Transverse colon (tissue), 4 donors: ENCODE measurements at regions not wholly inside any gene's neighbourhood (a gene's known extent, or its start where the extent isn't known, plus 50 kb on each side); places are given as distances from the start of the nearest gene placed in this dataset.

Experiments
- DNase-seq: peaks from one replicate; pipeline ENCODE4 v3.0.0-alpha.2; 2019
- H3K27ac ChIP-seq, 4 donors: fragments of 200-600 bp; sonication (generic); 2 replicates each; pipeline ENCODE4 v1.5.1; 2016 to 2018; ENCODE audit warnings: inconsistent platforms in 4 of 4
- H3K27me3 ChIP-seq: fragments of 200-600 bp; sonication (generic); 2 replicates; pipeline ENCODE4 v1.5.1; 2017; ENCODE audit warnings: inconsistent platforms
- H3K36me3 ChIP-seq, 4 donors: fragments of 200-600 bp; sonication (generic); 2 replicates each; pipeline ENCODE4 v1.5.1; 2017 to 2019; ENCODE audit warnings: inconsistent platforms in 4 of 4
- H3K4me1 ChIP-seq, 4 donors: fragments of 200-600 bp; sonication (generic); 2 replicates each; pipeline ENCODE4 v1.5.1; 2017 to 2020; ENCODE audit warnings: inconsistent platforms in 4 of 4
- H3K4me3 ChIP-seq, 4 donors: fragments of 200-600 bp; sonication (generic); 1 replicate in 1 of 4; 2 replicates in 3 of 4; pipeline versions ENCODE4 v1.5.1 to v1.6.1; 2017 to 2019; ENCODE audit warnings: inconsistent platforms in 4 of 4
- H3K9me3 ChIP-seq, 2 donors: fragments of 200-600 bp; sonication (generic); 2 replicates each; pipeline ENCODE4 v1.5.1; 2017 to 2019; ENCODE audit warnings: inconsistent platforms in 2 of 2
- EP300 ChIP-seq: sonication (generic); formaldehyde crosslinking; IDR thresholded peaks from one replicate; pipeline ENCODE4 v1.6.1; 2017; ENCODE audit warnings: antibody characterized with exemption, low read depth
- POLR2A ChIP-seq: fragments of 450-650 bp; IDR thresholded peaks from one replicate; pipeline ENCODE4 v1.6.1; 2016; ENCODE audit warnings: antibody characterized with exemption, mild to moderate bottlenecking, moderate library complexity
- POLR2AphosphoS5 ChIP-seq, 3 donors: sonication (generic); formaldehyde crosslinking; IDR thresholded peaks; one replicate each; pipeline ENCODE4 v1.6.1; 2016; ENCODE audit warnings: antibody characterized with exemption in 3 of 3
- WGBS, 2 donors: methylation state at CpG; one replicate each; pipeline ENCODE4 v1.1.5; 2018; ENCODE audit warnings: low coverage in 1 of 2; 5-methylcytosine and 5-hydroxymethylcytosine counted together
- in situ Hi-C, 4 donors: fragments of 200-750 bp; cut with MboI; loops; one replicate each; pipeline versions ENCODE4 v1.15.0 to v1.15.1; 2017; ENCODE audit warnings: low sequenced_read_pairs in 3 of 4, low pct_ligation_motif_present in 1 of 4, low pct_unique_long_range_greater_than_20kb in 1 of 4
- intact Hi-C: fragments of 100-400 bp; cut with DNase I; formaldehyde crosslinking; loops from one replicate; pipeline ENCODE4 v1.15.1; 2023; ENCODE audit warnings: low total_unique reads
- TF ChIP-seq, protein P1 (sequence below), 5 experiments: fragments of 200-600 bp in 3 of 5; fragments of 450-650 bp in 2 of 5; sonication (generic) in 3 of 5; IDR thresholded peaks; 1 replicate in 2 of 5; 2 replicates in 3 of 5; pipeline ENCODE4 v1.5.1; 2016 to 2017; ENCODE audit warnings: antibody characterized with exemption in 5 of 5, inconsistent platforms in 3 of 5, mild to moderate bottlenecking in 2 of 5, moderate library complexity in 1 of 5

DNA sequence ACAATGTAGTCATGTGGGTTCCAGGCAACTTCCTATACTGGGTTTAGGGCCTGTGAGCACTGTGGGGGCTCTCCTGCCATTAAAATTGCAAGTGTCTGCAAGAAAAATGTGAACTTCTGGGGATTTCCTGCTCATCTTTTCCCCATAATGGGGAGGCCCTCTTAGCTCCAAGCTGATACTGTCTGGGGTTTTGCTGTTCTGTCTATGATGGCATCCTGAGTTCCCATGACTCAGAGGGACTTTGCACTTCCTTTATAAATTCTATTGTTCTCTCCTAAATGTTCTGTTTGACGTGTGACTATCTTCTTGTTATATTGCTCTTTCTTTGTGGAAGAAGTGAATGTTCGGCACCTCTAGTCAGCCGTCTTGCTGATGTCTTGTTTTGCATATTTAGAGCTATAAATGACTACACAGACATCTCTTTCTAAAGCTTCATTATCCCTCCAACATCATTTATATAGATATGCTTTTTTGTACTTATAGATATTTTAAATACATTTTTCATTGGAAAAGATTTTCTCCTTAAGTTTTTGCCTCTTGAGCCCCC lies 465.8 kb downstream of the NAF1 start:
- in situ Hi-C loops (no loop called here), intact Hi-C loops (no loop called here)
- no peaks in the 10 kb centered on the region for H3K9me3 ChIP-seq
- WGBS, 2 donors, result 36 to 69% methylated on average over 3 of the region's 3 CpGs
- H3K36me3 ChIP-seq, result no peaks in the 10 kb centered on the region
- no peak for TF ChIP-seq EP300
- TF ChIP-seq POLR2AphosphoS5 (IDR thresholded peaks at IDR 0.05), result no peak
- TF ChIP-seq POLR2A, result no peak
- TF ChIP-seq, protein P1, sequence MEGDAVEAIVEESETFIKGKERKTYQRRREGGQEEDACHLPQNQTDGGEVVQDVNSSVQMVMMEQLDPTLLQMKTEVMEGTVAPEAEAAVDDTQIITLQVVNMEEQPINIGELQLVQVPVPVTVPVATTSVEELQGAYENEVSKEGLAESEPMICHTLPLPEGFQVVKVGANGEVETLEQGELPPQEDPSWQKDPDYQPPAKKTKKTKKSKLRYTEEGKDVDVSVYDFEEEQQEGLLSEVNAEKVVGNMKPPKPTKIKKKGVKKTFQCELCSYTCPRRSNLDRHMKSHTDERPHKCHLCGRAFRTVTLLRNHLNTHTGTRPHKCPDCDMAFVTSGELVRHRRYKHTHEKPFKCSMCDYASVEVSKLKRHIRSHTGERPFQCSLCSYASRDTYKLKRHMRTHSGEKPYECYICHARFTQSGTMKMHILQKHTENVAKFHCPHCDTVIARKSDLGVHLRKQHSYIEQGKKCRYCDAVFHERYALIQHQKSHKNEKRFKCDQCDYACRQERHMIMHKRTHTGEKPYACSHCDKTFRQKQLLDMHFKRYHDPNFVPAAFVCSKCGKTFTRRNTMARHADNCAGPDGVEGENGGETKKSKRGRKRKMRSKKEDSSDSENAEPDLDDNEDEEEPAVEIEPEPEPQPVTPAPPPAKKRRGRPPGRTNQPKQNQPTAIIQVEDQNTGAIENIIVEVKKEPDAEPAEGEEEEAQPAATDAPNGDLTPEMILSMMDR (IDR thresholded peaks at IDR 0.05), result no peak
- H3K4me3 ChIP-seq, result no peak overlapping the region
- DNase-seq, result no peak
- no peak overlapping the region for H3K27ac ChIP-seq
- no peaks in the 10 kb centered on the region for H3K27me3 ChIP-seq
- no peaks in the 10 kb centered on the region for H3K4me1 ChIP-seq

DNA sequence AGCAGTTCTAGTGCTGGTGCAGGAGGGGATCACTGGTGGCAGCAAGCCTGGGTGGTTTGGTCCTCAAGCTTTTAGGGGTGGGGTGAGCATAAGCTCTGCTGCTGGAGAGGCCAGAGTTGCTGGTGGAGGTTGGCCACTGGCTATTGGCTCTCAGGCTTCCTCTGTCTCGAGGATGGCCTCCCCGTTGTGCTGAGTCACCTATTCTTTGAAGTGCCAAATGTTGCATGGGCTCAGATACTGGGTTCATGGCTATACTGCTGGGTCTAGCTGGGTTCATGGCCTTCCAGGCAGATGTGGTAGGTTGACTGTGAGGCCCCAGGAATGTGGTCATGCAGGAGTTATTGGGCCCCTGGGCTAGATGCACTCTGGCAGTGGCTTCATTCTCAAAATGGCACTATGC lies 466.3 kb downstream of the NAF1 start:
- Histone ChIP-seq H3K27me3 (no peaks in the 10 kb centered on the region), H3K36me3 (no peaks in the 10 kb centered on the region), H3K4me3 (no peak overlapping the region), H3K4me1 (no peaks in the 10 kb centered on the region), H3K9me3 (peaks cover 0 to 2% of the 10 kb centered on the region in 2 donors), H3K27ac (no peak overlapping the region)
- TF ChIP-seq EP300 (no peak), POLR2AphosphoS5 (IDR thresholded peaks at IDR 0.05) (no peak), POLR2A (no peak)
- TF ChIP-seq, protein P1 (IDR thresholded peaks at IDR 0.05), result no peak
- no peak for DNase-seq
- 70% methylated on average over 2 of the region's 2 CpGs; no CpG with 5 or more reads in 1 of the 2 donors for WGBS, 2 donors
- in situ Hi-C loops, result no loop called here
- intact Hi-C loops, result no loop called here

DNA sequence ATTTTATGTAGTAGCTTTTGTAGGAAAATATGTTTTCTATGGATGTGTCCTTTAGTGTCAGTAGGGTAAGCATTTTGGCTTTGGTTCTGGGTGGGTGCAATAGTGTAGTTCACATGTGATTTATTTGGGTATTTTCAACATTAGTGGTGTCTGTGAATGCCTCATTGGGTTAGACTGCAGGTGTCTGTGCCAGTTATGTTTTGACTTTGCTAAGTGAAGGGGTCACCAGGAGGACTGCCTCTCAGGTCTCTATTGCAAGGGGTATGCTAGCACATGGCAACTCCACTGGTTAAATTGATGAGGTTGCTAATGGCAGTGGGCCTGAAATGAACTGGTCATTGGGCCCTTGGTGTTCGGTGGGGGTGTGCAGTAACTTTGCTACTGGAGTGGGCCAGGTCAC lies 467.1 kb downstream of the NAF1 start:
- no peak overlapping the region for H3K4me3 ChIP-seq
- no peaks in the 10 kb centered on the region for H3K4me1 ChIP-seq
- intact Hi-C loops (no loop called here), in situ Hi-C loops (no loop called here)
- no peak for DNase-seq
- no peak overlapping the region for H3K27ac ChIP-seq
- 100% methylated on average over 1 of the region's 1 CpG; no CpG with 5 or more reads in 1 of the 2 donors for WGBS, 2 donors
- TF ChIP-seq EP300 (no peak), POLR2A (no peak), POLR2AphosphoS5 (IDR thresholded peaks at IDR 0.05) (no peak)
- TF ChIP-seq, protein P1 (IDR thresholded peaks at IDR 0.05), result no peak
- peaks cover 0 to 3% of the 10 kb centered on the region in 2 donors for H3K9me3 ChIP-seq
- H3K36me3 ChIP-seq, result no peaks in the 10 kb centered on the region
- H3K27me3 ChIP-seq, result no peaks in the 10 kb centered on the region

DNA sequence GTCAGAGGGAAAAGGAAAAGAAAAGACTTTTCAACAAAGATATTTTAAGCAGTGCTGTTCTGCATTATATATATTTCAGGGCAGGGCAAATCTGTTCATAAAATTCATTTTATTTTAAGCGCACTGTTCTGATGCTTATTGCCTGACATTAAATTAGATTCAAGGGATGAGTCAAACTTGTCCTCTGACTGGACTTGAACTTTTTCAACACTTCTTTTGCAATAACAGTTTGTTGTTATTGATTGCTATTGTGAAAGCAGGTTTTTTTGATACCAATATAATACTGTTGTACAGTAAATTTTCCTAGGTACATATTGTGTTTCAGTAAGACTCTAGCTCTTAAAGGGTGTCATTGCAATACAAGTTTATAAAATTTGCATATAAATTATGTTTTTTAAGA lies 481.3 kb downstream of the NAF1 start:
- 86 to 94% methylated on average over 1 of the region's 1 CpG for WGBS, 2 donors
- no peak overlapping the region for H3K27ac ChIP-seq
- no peak for TF ChIP-seq POLR2A
- no peak for TF ChIP-seq EP300
- TF ChIP-seq, protein P1 (IDR thresholded peaks at IDR 0.05), result no peak
- no peak for TF ChIP-seq POLR2AphosphoS5 (IDR thresholded peaks at IDR 0.05)
- peaks cover 0 to 4% (median 2%) of the 10 kb centered on the region in 4 donors for H3K4me1 ChIP-seq
- in situ Hi-C loops, result no loop called here
- no peak overlapping the region for H3K4me3 ChIP-seq
- no peak for DNase-seq
- intact Hi-C loops, result no loop called here
- H3K36me3 ChIP-seq, result no peaks in the 10 kb centered on the region
- H3K27me3 ChIP-seq, result no peaks in the 10 kb centered on the region
- H3K9me3 ChIP-seq, result no peaks in the 10 kb centered on the region
